Colonic mucosa (tissue), 4 donors: ENCODE measurements at regions not wholly inside any gene's neighbourhood (a gene's known extent, or its start where the extent isn't known, plus 50 kb on each side); places are given as distances from the start of the nearest gene placed in this dataset.
"Not testable (repeated sequence)": the region's sequence is repeated elsewhere in the genome, so short reads cannot be mapped to it uniquely, and the experiment has no call there.

ENCODE experiments used
- DNase-seq: peaks from one replicate; pipeline ENCODE4 v3.0.0-alpha.2; 2020
- H3K27ac ChIP-seq: fragments of 200-600 bp; one replicate; pipeline ENCODE4 v1.8.0; 2021
- H3K27me3 ChIP-seq: fragments of 200-600 bp; one replicate; pipeline ENCODE4 v1.8.0; 2021
- H3K36me3 ChIP-seq: fragments of 200-600 bp; one replicate; pipeline ENCODE4 v1.8.0; 2021
- H3K4me1 ChIP-seq: fragments of 200-600 bp; one replicate; pipeline ENCODE4 v1.8.0; 2021; ENCODE audit warnings: mild to moderate bottlenecking
- H3K4me3 ChIP-seq: fragments of 200-600 bp; one replicate; pipeline ENCODE4 v1.8.0; 2021
- H3K9ac ChIP-seq, 2 donors: one replicate each; pipeline ENCODE4 v1.7.0; 2013; ENCODE audit warnings: control low read depth in 2 of 2, low read depth in 2 of 2, low read length in 2 of 2
- H3K9me3 ChIP-seq: fragments of 200-600 bp; one replicate; pipeline ENCODE4 v1.8.0; 2021
- CTCF ChIP-seq: fragments of 200-600 bp; IDR thresholded peaks from one replicate; pipeline ENCODE4 v1.8.0; 2022; ENCODE audit warnings: antibody characterized with exemption, mild to moderate bottlenecking
- intact Hi-C: fragments of 100-400 bp; cut with DNase I; formaldehyde crosslinking; loops from one replicate; pipeline ENCODE4 v1.14.1; 2022
- donor health status: healthy.
- donor health status: DM: no; HTN: no; CAD: no.
- donor health status: DM: no; HTN: no; CAD: no.

- no peaks in the 10 kb centered on the region for H3K4me1 ChIP-seq
Observed at GRCh38 chr22:49345896-49346295, 481.8 kb downstream of the BRD1 start.

GRCh38 chr22:49344656-49345055 is 483.0 kb downstream of the BRD1 start:
- intact Hi-C loops, result no loop called here
- H3K9ac ChIP-seq, result no peak overlapping the region
- no peak for TF ChIP-seq CTCF
- no peaks in the 10 kb centered on the region for H3K27me3 ChIP-seq
- H3K4me3 ChIP-seq, result no peak overlapping the region
- H3K27ac ChIP-seq, result no peak overlapping the region
- H3K36me3 ChIP-seq, result no peaks in the 10 kb centered on the region
- H3K4me1 ChIP-seq, result no peaks in the 10 kb centered on the region
- DNase-seq, result no peak
- no peaks in the 10 kb centered on the region for H3K9me3 ChIP-seq

More at GRCh38 chr22:49345896-49346295, 481.8 kb downstream of the BRD1 start:
- Histone ChIP-seq H3K9me3 (no peaks in the 10 kb centered on the region), H3K36me3 (no peaks in the 10 kb centered on the region), H3K27ac (no peak overlapping the region), H3K4me3 (no peak overlapping the region), H3K27me3 (no peaks in the 10 kb centered on the region), H3K9ac (no peak overlapping the region)
- no peak for TF ChIP-seq CTCF
- intact Hi-C loops, result no loop called here
- no peak for DNase-seq

- Histone ChIP-seq H3K27me3 (no peaks in the 10 kb centered on the region), H3K4me3 (no peak overlapping the region), H3K9ac (no peak overlapping the region), H3K9me3 (no peaks in the 10 kb centered on the region), H3K4me1 (no peaks in the 10 kb centered on the region), H3K36me3 (no peaks in the 10 kb centered on the region), H3K27ac (no peak overlapping the region)
- no peak for TF ChIP-seq CTCF
- intact Hi-C loops, result no loop called here
- no peak for DNase-seq
Observed at GRCh38 chr22:49344161-49344560, 483.5 kb downstream of the BRD1 start.

DNA sequence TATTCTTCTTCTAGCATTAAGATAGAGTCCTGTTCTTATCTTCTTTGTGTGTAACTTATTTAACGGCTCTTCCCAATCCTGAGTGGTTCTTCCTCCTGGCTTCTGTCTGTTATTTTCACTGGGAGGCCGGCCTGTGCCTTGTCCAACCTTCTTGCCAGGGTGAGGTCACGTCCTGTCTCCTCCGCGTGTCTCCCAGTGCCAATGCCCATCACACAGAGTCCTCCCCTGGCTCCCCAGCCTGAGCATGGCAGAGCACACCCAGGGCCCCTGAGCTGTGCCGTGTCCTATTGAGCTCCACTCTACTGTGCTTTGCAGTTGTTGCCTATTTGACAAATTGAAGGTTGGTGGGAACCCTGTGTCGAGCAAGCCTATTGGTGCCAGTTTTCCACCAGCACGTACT is 487.3 kb downstream of the BRD1 start:
- DNase-seq, result no peak
- H3K27ac ChIP-seq, result no peak overlapping the region
- no peaks in the 10 kb centered on the region for H3K4me1 ChIP-seq
- H3K36me3 ChIP-seq, result no peaks in the 10 kb centered on the region
- intact Hi-C loops, result no loop called here
- no peak for TF ChIP-seq CTCF
- H3K9me3 ChIP-seq, result no peaks in the 10 kb centered on the region
- H3K9ac ChIP-seq, result no peak overlapping the region
- H3K27me3 ChIP-seq, result no peaks in the 10 kb centered on the region
- H3K4me3 ChIP-seq, result no peak overlapping the region

- H3K27ac ChIP-seq, H3K9ac ChIP-seq, intact Hi-C loops, DNase-seq, H3K27me3 ChIP-seq, H3K4me3 ChIP-seq, H3K4me1 ChIP-seq, H3K36me3 ChIP-seq, H3K9me3 ChIP-seq: not testable (repeated sequence)
Observed at GRCh38 chr22:49336483-49336882, 491.2 kb downstream of the BRD1 start.

GRCh38 chr22:49334976-49335375 is 492.7 kb downstream of the BRD1 start:
- intact Hi-C loops, result no loop called here
- Histone ChIP-seq H3K4me1 (no peaks in the 10 kb centered on the region), H3K9me3 (no peaks in the 10 kb centered on the region), H3K4me3 (no peak overlapping the region), H3K9ac (no peak overlapping the region), H3K27ac (no peak overlapping the region), H3K27me3 (no peaks in the 10 kb centered on the region), H3K36me3 (no peaks in the 10 kb centered on the region)
- no peak for DNase-seq
- no peak for TF ChIP-seq CTCF
